Eye (tissue), 1 donor: ENCODE measurements at regions not wholly inside any gene's neighbourhood (a gene's known extent, or its start where the extent isn't known, plus 50 kb on each side); places are given as distances from the start of the nearest gene placed in this dataset.
A peak's percentile ranks its signal among the peaks of the same experiment; 100 is the strongest.
"Not testable (repeated sequence)": the region's sequence is repeated elsewhere in the genome, so short reads cannot be mapped to it uniquely, and the experiment has no call there.

Experiments used
- DNase-seq: peaks from one replicate; pipeline ENCODE4 v3.0.0-alpha.2; 2015

DNA sequence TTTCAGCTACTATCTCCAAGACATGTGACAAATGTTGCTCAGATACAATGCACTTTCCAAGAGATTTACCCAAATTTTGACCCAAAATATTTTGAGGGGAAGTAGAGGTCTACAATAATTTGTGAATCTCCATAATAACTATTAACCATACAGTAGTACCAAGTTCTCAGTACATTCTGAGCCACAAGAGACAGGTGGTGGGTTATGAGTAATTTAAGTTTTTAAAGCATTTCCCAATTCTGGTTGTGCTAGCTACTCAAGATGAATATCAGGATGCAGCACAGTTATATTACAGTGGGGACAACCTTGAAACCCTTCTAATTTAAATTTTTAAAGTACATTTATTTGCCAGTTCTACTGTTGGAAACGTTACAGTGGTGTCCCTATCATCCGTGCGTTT is 92.2 kb upstream of the MITF start:
- no peak for DNase-seq

DNA sequence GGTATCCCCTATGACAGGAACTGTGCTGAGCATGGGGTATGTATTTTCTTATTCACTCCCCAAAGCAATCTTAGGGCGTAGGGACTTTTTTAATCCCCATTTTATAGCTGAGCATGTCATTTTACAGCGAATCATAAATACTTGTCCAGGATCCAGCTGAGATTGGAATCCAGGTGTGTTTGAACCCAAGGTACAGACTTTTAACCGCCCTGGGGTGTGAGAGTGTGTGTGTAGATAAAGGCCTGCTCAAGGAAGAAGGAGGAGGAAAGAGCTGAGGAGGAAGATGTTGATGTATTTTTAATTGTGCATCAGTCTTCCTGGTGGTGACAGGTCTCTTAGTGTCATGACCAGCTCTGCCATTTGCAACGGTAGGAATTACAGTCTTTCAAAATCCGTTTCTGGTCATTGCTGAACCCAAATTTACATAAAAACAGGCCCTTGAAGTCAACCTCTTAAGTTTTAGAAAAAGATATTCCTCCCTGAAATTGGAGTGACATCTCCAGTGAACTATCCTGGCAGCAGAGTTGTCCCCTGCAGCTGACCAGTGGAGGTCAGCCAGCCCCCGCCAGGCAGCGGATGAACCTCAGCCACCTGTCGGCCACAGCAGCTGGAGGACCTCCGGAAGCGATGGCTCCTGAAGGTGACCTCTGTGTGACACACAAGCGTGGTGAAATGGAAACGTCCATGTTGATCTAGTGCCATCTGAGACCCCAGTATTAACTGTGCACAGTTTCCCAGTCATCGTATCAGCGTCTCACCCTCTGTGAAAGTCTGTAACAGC is 92.8 kb upstream of the MITF start:
- no peak for DNase-seq

DNA sequence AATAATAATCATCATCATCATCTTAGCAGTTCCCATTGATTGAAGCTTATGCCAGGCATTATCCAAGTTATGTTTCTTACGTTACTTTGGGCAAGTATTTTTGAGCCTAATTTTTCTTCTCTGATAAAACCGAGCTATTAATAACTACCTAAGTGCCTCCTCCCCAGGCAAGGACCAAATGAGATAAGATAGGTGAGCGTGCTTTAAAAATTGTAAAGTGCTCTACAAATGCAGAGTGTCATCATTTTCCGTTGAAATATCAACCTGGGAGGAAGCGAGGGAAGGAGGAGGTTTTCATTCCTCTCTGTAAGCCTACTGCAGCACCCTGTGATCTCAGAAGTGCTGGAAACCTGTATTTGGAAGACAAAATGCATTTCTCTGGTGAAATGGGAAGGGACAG is 96.7 kb upstream of the MITF start:
- DNase-seq = no peak

DNA sequence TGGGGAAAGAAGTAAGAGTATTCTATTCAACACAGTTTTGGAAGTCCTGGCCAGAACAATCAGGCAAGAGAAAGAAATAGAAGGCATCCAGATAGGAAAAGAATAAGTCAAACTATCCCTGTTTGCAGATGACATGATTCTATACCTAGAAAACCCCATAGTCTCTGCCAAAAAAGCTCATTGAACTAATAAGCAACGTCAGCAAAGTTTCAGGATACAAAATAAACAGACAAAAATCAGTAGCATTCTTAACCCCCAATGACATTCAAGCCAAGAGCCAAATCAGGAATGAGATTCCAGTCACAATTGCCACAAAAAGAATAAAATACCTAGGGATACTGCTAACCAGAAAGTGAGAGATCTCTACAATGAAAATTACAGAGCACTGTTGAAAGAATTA is 99.4 kb upstream of the MITF start:
- no peak for DNase-seq

DNA sequence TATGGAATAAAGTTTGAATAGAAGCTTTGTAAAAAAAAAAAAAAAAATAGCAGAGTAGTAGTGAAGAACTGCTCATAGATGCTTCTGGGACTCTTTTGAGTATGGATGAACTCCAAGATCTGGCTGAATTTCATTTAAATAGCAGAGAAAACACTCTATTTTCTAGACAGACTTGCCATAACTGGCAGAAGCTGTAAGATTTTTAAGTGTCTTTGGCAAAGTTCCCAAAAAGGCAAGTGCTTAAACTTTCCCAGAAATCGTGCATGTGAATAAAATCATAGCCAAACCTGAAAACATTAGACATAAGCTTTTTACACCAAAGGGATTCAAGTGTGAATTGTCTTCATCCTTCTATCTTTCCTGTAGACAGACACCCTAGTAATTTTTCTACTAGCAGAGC is 110.3 kb upstream of the MITF start:
- DNase-seq = peak; percentile 21

DNA sequence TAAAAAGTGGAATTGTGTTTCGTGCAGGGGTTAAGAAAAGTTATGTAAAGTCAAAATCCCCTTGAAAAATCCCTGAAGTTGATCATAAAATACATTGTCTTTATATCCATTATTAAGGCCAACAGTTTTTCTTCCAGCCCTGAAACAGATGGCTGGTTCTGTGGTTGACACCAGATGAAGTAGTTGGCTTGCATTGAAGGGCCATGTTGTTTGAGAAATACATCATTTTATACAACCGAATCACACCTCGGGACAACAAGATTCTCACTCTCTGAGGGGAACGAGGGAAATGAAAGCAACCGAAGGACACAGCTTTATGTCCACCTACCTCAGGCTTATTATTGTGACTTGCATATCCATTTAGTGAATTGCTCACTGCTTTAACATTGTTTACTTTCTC is 126.0 kb upstream of the MITF start:
- DNase-seq = no peak

DNA sequence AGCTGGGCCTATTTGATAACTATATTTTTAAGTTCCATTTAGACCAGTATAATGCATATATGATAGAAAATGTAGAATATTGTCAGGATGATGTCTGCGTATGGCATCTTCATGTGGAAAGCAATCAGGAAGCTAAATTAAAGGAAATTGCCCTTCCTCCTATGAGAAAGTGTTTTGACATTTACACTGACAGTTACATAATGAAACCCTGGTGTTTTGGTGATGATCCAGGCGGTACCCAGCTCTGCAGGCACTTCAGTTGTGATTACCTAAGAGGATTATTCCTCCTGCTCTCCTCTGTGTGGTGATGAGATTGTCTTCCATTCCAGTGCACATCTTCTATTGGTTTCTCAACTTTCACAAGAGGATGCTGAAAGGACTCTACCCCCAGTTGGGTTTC is 126.5 kb upstream of the MITF start:
- no peak for DNase-seq

DNA sequence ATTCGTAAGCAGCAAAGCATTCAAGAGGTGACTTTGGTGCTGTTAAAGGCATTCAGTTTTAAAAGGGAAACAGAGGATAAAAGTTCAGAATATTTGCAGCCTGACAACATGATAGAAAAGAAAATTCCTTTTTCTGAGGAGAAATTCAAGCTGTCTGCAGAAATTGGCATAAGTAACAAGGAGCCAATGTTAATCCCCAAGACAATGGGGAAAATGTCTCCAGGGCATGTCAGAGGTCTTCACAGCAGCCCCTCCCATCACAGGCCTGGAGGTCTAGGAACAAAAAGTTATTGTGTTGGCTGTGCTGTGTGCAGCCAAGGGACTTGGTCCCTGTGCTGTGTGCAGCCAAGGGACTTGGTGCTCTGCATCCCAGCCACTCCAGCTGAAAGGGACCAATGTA is 129.7 kb upstream of the MITF start:
- DNase-seq = not testable (repeated sequence)

DNA sequence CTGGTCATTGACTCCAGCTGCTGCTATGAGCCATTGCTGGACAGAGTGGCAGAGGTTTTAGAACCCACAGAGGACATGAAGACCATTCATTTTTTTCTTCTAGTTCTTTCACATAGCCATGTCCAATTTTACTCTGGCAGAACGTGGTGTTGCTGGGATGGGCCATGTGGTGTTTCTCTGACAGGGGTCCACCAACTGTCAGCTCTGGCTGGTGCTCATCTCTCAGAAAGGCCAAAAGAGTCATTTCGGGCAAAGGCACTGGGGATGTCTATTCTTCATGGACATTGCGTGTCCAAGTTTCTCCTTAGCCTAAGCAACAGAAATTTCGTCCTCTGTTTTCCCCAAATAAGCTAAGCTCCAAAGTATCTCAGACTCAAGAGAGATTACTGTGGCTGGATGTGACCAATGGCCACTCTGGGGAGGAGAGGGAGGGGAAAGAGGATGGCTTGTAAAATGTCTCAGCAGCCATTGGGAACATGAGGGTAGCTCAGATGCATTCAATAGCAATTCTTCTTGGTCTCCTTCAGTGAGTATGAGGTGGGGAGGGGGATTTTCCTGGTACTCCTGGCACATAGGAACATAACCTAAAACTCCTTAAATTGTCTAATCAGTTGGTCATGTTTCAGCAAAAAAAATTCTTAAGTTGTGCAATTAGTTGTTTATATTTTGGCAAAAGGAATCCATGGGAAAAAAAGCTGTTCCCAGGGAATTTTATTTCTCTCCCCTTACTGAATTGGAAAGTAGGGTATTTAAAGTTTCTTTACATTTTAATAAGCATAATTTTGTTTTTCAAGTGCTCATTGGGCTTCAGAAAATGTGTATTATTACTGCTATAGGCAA is 131.6 kb upstream of the MITF start:
- no peak for DNase-seq

DNA sequence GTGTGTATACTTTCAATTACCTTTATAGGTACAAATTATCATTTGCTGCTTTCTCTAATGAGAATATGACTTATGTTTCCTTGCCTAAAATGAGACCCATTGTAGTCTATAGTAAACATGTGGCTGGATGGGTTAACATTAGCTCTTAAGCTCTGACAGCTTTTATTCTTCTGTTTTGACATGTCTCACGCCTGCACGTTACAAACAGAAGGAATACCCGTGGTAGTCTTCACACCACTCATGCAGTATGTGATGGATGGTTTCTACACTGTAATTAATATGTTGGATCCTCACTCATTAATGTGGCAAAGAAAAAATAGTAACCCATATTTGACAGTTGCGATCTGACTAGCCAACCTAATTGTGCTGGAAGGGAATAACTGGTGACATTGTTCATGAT is 133.4 kb upstream of the MITF start:
- no peak for DNase-seq

DNA sequence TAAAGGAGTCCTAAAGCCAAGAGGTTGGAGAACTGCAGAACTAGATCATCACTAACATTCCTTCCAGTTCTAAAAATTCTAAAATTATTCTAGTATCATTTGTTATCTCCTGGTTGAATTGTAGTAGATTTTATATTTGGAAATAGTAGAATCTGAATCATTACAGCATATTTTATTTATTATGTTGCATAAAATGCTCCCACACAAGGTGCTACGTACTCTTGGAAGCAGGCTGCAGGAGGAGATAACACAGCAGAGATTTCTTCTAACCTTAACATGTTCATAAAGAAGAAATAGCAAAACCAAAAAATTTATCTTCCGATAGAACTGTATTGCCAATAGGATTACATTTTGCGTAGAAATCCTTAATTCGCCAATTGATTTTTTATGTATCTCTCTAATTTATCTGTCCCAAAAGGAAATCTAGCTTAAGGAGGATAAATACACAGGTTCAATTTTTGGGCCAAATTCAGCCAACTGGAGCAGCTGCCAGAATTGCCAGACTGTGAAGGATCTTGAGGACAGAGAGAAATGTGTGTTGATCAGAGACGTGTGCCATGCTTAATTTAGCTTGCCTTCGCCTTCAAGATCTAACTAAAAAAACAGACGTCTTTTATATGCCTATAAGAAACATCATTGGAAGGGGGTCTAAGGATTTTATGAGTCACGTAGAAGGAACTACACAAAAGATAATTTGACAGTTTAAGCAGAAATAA is 134.4 kb upstream of the MITF start:
- DNase-seq = no peak

DNA sequence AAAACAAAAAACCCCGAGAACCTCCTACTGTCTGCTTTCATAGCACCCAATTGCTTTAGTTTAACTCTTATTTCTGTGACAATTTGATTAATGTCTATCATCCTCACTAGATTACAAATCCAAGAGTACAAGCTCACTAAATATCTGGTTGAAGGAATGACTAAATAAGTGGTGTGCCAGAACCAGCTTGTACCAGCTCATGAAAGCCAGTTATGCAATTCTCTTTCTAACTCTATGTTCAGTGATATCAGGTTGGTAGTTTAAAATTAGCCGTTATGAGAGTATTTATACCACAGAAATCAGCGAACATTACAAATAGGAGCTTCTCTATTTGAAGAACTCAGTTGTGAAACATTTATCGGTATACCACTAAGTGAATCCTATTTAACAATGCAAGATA is 137.2 kb upstream of the MITF start:
- DNase-seq = no peak

DNA sequence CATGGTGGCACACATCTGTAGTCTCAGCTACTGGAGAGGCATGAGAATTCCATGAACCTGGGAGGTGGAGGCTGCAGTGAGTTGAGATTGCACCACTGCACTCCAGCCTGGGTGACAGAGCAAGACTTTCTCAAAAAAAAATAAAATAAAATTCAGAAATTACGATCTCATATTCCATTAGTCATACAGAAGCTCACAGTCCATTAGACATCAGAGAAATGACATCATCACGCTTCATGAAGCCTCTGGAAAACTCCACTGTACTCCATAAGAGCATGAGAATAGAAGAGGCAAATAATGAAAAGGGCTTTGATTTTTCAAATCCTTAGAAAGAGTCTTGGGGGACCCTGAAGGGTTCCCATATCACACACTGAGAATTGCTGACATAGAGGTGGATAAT is 145.0 kb upstream of the MITF start:
- DNase-seq = no peak

DNA sequence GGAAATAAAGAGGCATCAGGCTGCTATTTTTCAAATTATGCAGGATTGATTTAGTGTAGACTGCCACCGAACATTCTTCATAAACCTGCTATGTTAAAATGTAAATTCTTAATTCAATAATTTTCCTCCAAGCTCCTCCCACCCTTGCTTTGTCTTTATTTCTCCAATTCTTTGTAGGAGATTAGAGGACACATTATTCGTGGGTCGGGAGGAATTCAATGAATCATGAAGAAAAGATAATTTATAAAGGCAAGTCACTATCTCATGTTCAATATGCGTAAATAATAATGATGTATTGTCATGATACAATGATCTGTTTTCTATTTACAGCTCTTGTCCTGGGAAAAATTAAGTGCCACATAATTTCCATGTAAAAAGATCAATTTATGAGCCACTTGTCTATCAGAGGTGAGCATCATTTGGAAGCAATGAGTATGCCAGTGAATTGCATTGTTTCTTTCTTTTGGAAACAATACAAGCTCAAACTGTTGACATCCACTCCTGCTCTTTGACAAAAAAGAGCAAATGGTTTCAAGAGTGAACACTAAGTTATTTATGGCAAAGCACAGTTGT is 148.0 kb upstream of the MITF start:
- no peak for DNase-seq

DNA sequence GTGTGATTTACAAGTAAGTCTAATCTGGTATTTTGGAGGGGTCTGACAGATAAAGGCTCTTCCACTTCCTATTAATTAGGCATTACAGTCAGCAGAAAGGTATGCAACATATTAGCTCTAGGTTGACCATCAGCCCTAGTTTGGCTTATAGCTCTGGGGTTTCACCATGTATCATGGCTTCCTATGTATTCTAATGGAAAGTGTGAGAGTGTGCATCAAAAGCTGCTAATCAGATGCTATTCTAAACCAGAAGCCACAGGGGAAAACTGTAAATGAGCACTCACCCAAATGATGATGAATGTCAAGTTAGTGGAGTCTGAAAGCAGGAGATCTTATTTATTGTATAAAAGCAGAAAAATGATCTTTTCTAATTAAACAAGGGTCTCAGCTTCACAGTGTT is 149.2 kb upstream of the MITF start:
- DNase-seq = no peak

DNA sequence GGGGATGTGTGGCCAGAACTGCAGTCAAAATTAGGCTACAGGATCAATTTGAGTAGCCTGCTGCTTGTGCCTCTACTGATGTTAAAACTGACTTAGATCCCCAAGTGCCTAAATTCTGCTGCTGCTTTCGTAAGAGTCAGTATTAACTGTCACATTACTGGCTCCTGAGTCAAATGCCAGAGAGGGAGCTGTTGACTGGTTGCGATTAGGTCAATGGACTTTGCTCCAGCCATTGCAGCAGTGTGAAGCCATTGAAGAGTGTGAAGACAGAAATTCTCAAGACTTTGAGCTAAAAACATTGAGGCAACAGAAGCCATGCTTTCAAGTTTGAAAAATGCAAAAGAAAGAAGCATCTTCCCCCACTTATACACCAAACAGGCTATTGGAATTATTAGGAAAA is 151.1 kb upstream of the MITF start:
- DNase-seq = no peak

DNA sequence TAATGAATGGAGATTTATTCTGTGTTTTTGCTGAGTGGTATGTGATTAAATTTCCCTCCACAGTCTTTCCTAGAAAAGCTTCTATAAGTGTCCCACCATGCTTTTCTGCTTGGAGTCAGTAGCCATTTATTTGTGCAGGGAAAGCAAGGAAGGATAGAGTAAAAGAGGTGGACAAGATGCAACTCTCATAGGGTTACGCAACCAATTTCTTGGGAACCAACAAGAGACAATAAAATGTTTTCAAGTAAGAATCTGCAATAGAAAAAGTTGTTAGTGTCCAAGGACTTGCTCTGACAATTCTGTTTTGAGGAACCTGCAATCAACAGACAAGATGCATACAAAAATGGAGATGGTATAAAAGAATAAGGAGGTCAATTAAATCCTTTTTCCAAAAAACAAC is 153.8 kb upstream of the MITF start:
- DNase-seq = no peak

DNA sequence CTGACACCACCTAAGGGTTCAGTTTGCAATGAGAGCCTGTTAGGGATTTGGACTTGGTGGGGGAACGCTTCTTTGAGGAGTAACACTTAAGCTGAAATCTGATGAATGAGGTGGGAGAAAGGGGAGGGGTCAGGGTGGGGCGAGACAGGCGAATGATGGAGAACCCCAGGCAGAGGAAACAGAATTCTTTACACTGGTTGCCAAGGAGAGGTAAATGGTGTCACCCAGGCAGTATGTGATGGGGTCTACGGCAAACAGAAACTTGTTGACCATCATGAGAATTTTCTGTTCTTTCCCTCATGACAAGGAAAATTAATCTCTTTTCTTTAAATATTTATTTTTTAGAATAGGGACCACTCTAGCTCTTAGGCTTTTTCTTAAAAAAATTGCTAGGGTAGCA is 157.2 kb upstream of the MITF start:
- no peak for DNase-seq

DNA sequence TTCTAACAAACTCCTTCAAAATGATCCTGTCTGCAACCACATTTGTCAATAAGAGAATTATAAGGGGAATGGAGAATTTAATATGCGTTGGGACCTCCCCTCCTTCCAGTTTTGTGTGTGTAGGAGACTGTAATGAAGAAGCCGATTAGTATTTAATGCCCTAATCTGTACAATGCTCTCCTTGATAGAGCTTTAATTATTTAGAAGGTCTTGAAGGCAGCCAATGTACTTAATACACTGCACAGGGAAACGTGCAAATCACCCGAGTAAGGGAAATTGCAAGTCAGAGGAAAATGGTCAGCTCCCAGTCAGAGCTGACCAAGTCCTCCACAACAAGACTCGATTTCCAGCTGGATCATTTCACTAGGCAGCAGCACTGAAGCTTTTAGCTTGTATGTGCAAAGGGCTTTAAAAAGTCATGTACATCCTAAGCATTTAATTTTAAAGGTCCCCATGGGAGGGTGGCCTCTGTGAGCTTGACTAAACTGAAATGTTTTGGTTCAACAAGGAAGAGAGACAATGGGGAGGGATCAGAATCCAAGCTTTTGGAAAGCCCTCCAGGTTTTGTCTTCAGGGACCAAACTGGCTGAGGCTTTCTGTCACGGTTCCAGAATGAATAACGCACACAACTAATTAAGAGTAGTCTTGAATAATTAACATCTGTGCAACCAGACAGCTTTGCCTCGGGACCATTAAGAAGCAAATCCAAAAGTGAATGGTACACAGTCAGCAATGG is 159.8 kb upstream of the MITF start:
- peak; percentile 56 for DNase-seq

DNA sequence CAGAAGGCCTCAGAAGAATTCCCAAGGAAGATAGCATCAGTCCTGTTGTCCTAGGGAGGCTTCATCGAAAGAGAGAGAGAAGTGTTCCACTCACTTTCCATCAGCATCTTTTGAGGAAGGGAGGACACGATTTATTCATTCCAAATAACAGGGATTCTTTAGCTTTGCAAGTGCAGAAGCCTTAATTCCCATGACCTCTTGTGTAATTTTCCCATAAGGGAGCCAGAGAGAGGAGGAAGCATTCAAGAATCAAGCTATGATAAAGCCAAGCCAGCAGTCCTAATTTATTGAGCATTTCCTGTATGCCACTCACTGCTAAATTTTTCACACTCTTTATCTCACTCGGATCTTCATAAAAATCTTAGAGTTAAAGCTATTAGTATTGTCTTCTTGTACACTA is 169.7 kb upstream of the MITF start:
- no peak for DNase-seq

DNA sequence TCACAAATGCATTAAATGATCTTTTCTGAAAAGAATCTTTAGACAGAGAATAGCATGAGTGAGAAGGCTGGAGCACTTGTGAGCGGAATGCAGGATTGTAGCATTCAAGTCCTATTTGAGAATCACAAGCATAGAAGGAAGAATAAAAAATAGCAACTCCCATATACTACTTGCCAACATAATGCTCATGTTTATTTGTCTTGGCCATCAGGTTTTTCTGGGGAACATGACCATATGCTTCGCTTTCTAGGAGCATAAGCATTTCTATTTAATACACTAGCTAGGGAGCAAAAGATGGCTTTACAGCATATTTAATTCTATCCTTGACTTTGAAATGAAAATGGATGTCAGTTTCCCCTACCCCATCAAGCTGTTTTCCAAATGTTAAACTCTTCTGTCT is 170.3 kb upstream of the MITF start:
- no peak for DNase-seq

DNA sequence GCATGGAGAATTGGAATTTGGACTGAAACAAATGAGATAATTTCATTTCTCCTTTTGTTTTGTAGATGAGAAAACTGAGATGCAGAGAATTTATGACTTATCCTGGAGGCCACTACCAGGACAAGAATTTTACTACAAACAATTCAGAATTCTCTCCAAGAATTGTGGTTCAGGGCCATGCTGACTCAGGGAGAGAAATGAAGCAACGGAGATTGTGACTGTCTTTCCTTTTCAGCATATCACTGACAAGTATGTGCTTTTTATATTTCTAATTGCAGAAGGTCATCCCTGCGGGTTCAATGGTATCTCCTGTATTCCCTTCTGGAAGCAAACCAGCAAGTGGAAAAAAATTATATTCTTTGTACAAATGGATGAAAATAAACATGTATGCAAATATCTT is 170.8 kb upstream of the MITF start:
- no peak for DNase-seq

DNA sequence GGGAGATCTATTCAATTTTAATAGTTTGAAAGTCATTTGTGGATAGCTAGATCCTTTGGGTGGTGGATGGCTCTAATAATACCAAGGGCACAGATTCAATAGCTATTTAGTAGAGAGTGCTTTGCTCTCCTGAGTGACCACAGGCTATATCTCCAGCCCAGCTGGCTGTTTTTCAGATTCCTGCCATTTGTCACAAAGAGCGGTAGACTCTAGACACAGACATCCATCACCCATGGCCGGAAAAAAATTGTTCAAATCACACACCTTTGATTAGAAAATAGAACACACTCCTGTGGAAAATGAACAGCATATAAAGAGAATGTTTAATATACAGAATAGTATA is 171.6 kb upstream of the MITF start:
- DNase-seq = no peak
